GM21360 (cell line): ENCODE measurements at regions not wholly inside any gene's neighbourhood (a gene's known extent, or its start where the extent isn't known, plus 50 kb on each side); places are given as distances from the start of the nearest gene placed in this dataset.
"Not testable (repeated sequence)": the region's sequence is repeated elsewhere in the genome, so short reads cannot be mapped to it uniquely, and the experiment has no call there.

Experiments used
- ATAC-seq: cut with Tn5 transposase; IDR thresholded peaks from one replicate; pipeline ENCODE4 v1.9.1; 2021; ENCODE audit warnings: mild to moderate bottlenecking, moderate library complexity; ENCODE audit not compliant: unreplicated experiment

GRCh38 chr17:72565006-72565405 is 444.2 kb downstream of the SOX9 start:
- ATAC-seq: no peak

GRCh38 chr17:72565758-72566157 is 444.9 kb downstream of the SOX9 start:
- ATAC-seq: no peak

- ATAC-seq: no peak
These were observed 446.1 kb downstream of the SOX9 start for GRCh38 chr17:72566671-72567484.

GRCh38 chr17:72567774-72568173 is 447.0 kb downstream of the SOX9 start:
- ATAC-seq: no peak

- no peak for ATAC-seq
These were observed 448.5 kb downstream of the SOX9 start for GRCh38 chr17:72569148-72569946.

GRCh38 chr17:72571813-72572396 is 451.1 kb downstream of the SOX9 start:
- no peak for ATAC-seq

- no peak for ATAC-seq
These were observed 452.0 kb downstream of the SOX9 start for GRCh38 chr17:72572604-72573491.

- ATAC-seq: not testable (repeated sequence)
These were observed 452.6 kb downstream of the SOX9 start for GRCh38 chr17:72573492-72573801.

GRCh38 chr17:72574675-72575510 is 454.1 kb downstream of the SOX9 start:
- ATAC-seq: no peak

GRCh38 chr17:72575542-72576233 is 454.9 kb downstream of the SOX9 start:
- ATAC-seq: no peak

- ATAC-seq: no peak
These were observed 455.5 kb downstream of the SOX9 start for GRCh38 chr17:72576289-72576759.

- ATAC-seq: no peak
These were observed 458.1 kb downstream of the SOX9 start for GRCh38 chr17:72578817-72579470.

GRCh38 chr17:72579990-72580320 is 459.1 kb downstream of the SOX9 start:
- ATAC-seq: no peak

GRCh38 chr17:72580321-72581127 is 459.7 kb downstream of the SOX9 start:
- ATAC-seq: no peak

- ATAC-seq: no peak
These were observed 466.3 kb downstream of the SOX9 start for GRCh38 chr17:72587156-72587555.

- no peak for ATAC-seq
These were observed 467.1 kb downstream of the SOX9 start for GRCh38 chr17:72587773-72588511.

GRCh38 chr17:72588561-72588960 is 467.7 kb downstream of the SOX9 start:
- ATAC-seq: no peak
